Caco-2 (cell line): ENCODE measurements at regions not wholly inside any gene's neighbourhood (a gene's known extent, or its start where the extent isn't known, plus 50 kb on each side); places are given as distances from the start of the nearest gene placed in this dataset.

Source experiments
- BruUV-seq: library from RNA; stranded (reverse); fragments of 400-500 nt; replicated peaks from 2 replicates; lab custom pipeline; 2021; lab: Mats Ljungman, UMichigan
- CTCF ChIA-PET: fragments of 300-600 bp; sonication (Branson Sonifier 250); formaldehyde crosslinking; loops from one replicate; lab custom pipeline; 2022; ENCODE audit warnings: antibody characterized with exemption; lab: Charles Lee
- POLR2A ChIA-PET: fragments of 300-600 bp; sonication (Branson Sonifier 250); formaldehyde crosslinking; loops from one replicate; lab custom pipeline; 2022; ENCODE audit warnings: antibody characterized with exemption; lab: Charles Lee
- DNase-seq, 2 experiments: peaks; one replicate each; pipeline versions ENCODE4 v3.0.0 to v3.0.0-alpha.2; 2020 to 2022
- H3K27me3 ChIP-seq: replicated peaks from 2 replicates; pipeline ENCODE4 v1.6.0; 2011; ENCODE audit warnings: low read length; ENCODE audit not compliant: control insufficient read depth, insufficient read depth
- H3K36me3 ChIP-seq: 2 replicates; pipeline ENCODE4 v1.5.1; 2011; ENCODE audit warnings: low read length; ENCODE audit not compliant: control insufficient read depth, insufficient read depth
- H3K4me1 ChIP-seq: fragments of 250-450 bp; sonication (Bioruptor Pico); 2 replicates; pipeline ENCODE4 v1.5.1; 2020; ENCODE audit warnings: mild to moderate bottlenecking
- H3K4me3 ChIP-seq: 2 replicates; pipeline ENCODE4 v1.5.1; 2011; ENCODE audit warnings: low read depth, mild to moderate bottlenecking, control low read depth, low read length
- H3K9me3 ChIP-seq: fragments of 250-450 bp; sonication (Bioruptor Pico); 2 replicates; pipeline ENCODE4 v1.5.1; 2020; ENCODE audit warnings: mild to moderate bottlenecking, moderate library complexity
- H3K27ac Mint-ChIP-seq: one replicate; pipeline ENCODE4 v1.8.0; 2022; ENCODE audit warnings: mixed read lengths; ENCODE audit not compliant: unreplicated experiment
- H3K27me3 Mint-ChIP-seq: one replicate; pipeline ENCODE4 v1.8.0; 2022; ENCODE audit warnings: mixed read lengths; ENCODE audit not compliant: insufficient read depth, unreplicated experiment
- H3K36me3 Mint-ChIP-seq: one replicate; pipeline ENCODE4 v1.8.0; 2022; ENCODE audit warnings: mild to moderate bottlenecking, mixed read lengths; ENCODE audit not compliant: insufficient read depth, unreplicated experiment
- H3K4me1 Mint-ChIP-seq: one replicate; pipeline ENCODE4 v1.8.0; 2022; ENCODE audit warnings: low read depth, mixed read lengths; ENCODE audit not compliant: unreplicated experiment
- H3K4me3 Mint-ChIP-seq: one replicate; pipeline ENCODE4 v1.8.0; 2022; ENCODE audit warnings: mild to moderate bottlenecking, moderate library complexity, mixed read lengths; ENCODE audit not compliant: unreplicated experiment
- H3K9me3 Mint-ChIP-seq: one replicate; pipeline ENCODE4 v1.8.0; 2022; ENCODE audit warnings: mixed read lengths; ENCODE audit not compliant: unreplicated experiment
- CTCF ChIP-seq, 2 experiments: fragments of 200-600 bp in 1 of 2; IDR thresholded peaks; 1 replicate in 1 of 2; 2 replicates in 1 of 2; pipeline versions ENCODE4 v1.5.1 to v1.8.0; 2011 to 2022; ENCODE audit warnings: antibody characterized with exemption in 1 of 2, control low read depth in 1 of 2, inconsistent platforms in 1 of 2, low read depth in 1 of 2, low read length in 1 of 2, mild to moderate bottlenecking in 1 of 2, moderate library complexity in 1 of 2; ENCODE audit not compliant: insufficient read depth in 1 of 2, severe bottlenecking in 1 of 2, unreplicated experiment in 1 of 2
- intact Hi-C: fragments of 100-400 bp; cut with micrococcal nuclease; formaldehyde crosslinking; loops from one replicate; pipeline ENCODE4 v1.10.0; 2022; ENCODE audit not compliant: unreplicated experiment

- H3K4me3 ChIP-seq: no peak overlapping the region
- no peaks in the 10 kb centered on the region for H3K27me3 ChIP-seq
- DNase-seq: no peak
- no TSS peak for BruUV-seq
- Mint-ChIP-seq H3K27ac (no peak overlapping the region), H3K36me3 (no peaks in the 10 kb centered on the region), H3K27me3 (peaks cover 2% of the 10 kb centered on the region), H3K4me1 (no peaks in the 10 kb centered on the region), H3K9me3 (no peaks in the 10 kb centered on the region), H3K4me3 (no peak overlapping the region)
- TF ChIP-seq CTCF (IDR thresholded peaks at IDR 0.05; ENCODE audit: insufficient read depth in 1 of 2, low read depth in 1 of 2, low read length in 1 of 2, severe bottlenecking in 1 of 2, unreplicated experiment in 1 of 2): no peak
- CTCF ChIA-PET: no interaction called here
- H3K4me1 ChIP-seq: no peaks in the 10 kb centered on the region
- no peaks in the 10 kb centered on the region for H3K9me3 ChIP-seq
- H3K36me3 ChIP-seq: no peaks in the 10 kb centered on the region
- POLR2A ChIA-PET: no interaction called here
- intact Hi-C loops: no loop called here
These were observed 253.2 kb downstream of the NOVA1 start for GRCh38 chr14:26344596-26344995.

- Mint-ChIP-seq H3K36me3 (no peaks in the 10 kb centered on the region), H3K4me1 (no peaks in the 10 kb centered on the region), H3K27ac (no peak overlapping the region), H3K27me3 (peaks cover 2% of the 10 kb centered on the region), H3K4me3 (no peak overlapping the region), H3K9me3 (no peaks in the 10 kb centered on the region)
- H3K27me3 ChIP-seq: no peaks in the 10 kb centered on the region
- DNase-seq: no peak
- H3K4me3 ChIP-seq: no peak overlapping the region
- no peaks in the 10 kb centered on the region for H3K9me3 ChIP-seq
- intact Hi-C loops: no loop called here
- no peak for TF ChIP-seq CTCF (IDR thresholded peaks at IDR 0.05; ENCODE audit: insufficient read depth in 1 of 2, low read depth in 1 of 2, low read length in 1 of 2, severe bottlenecking in 1 of 2, unreplicated experiment in 1 of 2)
- no peaks in the 10 kb centered on the region for H3K36me3 ChIP-seq
- no TSS peak for BruUV-seq
- POLR2A ChIA-PET: no interaction called here
- CTCF ChIA-PET: no interaction called here
- no peaks in the 10 kb centered on the region for H3K4me1 ChIP-seq
These were observed 258.5 kb downstream of the NOVA1 start for GRCh38 chr14:26339381-26339780.

GRCh38 chr14:26338231-26338630 is 259.6 kb downstream of the NOVA1 start:
- intact Hi-C loops: no loop called here
- Mint-ChIP-seq H3K4me3 (no peak overlapping the region), H3K36me3 (no peaks in the 10 kb centered on the region), H3K27ac (no peak overlapping the region), H3K27me3 (no peaks in the 10 kb centered on the region), H3K4me1 (no peaks in the 10 kb centered on the region), H3K9me3 (no peaks in the 10 kb centered on the region)
- H3K4me1 ChIP-seq: no peaks in the 10 kb centered on the region
- ChIA-PET POLR2A (no interaction called here), CTCF (no interaction called here)
- no peak for DNase-seq
- no peaks in the 10 kb centered on the region for H3K36me3 ChIP-seq
- H3K9me3 ChIP-seq: no peaks in the 10 kb centered on the region
- BruUV-seq: no TSS peak
- no peaks in the 10 kb centered on the region for H3K27me3 ChIP-seq
- TF ChIP-seq CTCF (IDR thresholded peaks at IDR 0.05; ENCODE audit: insufficient read depth in 1 of 2, low read depth in 1 of 2, low read length in 1 of 2, severe bottlenecking in 1 of 2, unreplicated experiment in 1 of 2): no peak
- H3K4me3 ChIP-seq: no peak overlapping the region
